Calu3 (cell line): ENCODE measurements at regions not wholly inside any gene's neighbourhood (a gene's known extent, or its start where the extent isn't known, plus 50 kb on each side); places are given as distances from the start of the nearest gene placed in this dataset.

Source experiments
- BruUV-seq: library from RNA; stranded (reverse); fragments of 400-500 nt; replicated peaks from 2 replicates; lab custom pipeline; 2021; lab: Mats Ljungman, UMichigan
- CTCF ChIA-PET: fragments of 300-600 bp; sonication (Branson Sonifier 250); formaldehyde crosslinking; loops from one replicate; lab custom pipeline; 2022; ENCODE audit warnings: antibody characterized with exemption; lab: Charles Lee
- DNase-seq: peaks from one replicate; pipeline ENCODE4 v3.0.0; 2022
- H3K27ac Mint-ChIP-seq: one replicate; pipeline ENCODE4 v1.8.0; 2022; ENCODE audit warnings: mixed read lengths; ENCODE audit not compliant: unreplicated experiment
- H3K27me3 Mint-ChIP-seq: one replicate; pipeline ENCODE4 v1.8.0; 2022; ENCODE audit warnings: mixed read lengths; ENCODE audit not compliant: unreplicated experiment
- H3K36me3 Mint-ChIP-seq: one replicate; pipeline ENCODE4 v1.8.0; 2022; ENCODE audit warnings: mild to moderate bottlenecking, moderate library complexity, mixed read lengths; ENCODE audit not compliant: insufficient read depth, unreplicated experiment
- H3K4me1 Mint-ChIP-seq: one replicate; pipeline ENCODE4 v1.8.0; 2022; ENCODE audit warnings: mild to moderate bottlenecking, low read depth, mixed read lengths; ENCODE audit not compliant: unreplicated experiment
- H3K4me3 Mint-ChIP-seq: one replicate; pipeline ENCODE4 v1.8.0; 2022; ENCODE audit warnings: mild to moderate bottlenecking, low read depth, moderate library complexity, mixed read lengths; ENCODE audit not compliant: unreplicated experiment
- H3K9me3 Mint-ChIP-seq: one replicate; pipeline ENCODE4 v1.8.0; 2022; ENCODE audit warnings: low read depth, mixed read lengths; ENCODE audit not compliant: unreplicated experiment
- CTCF ChIP-seq: fragments of 200-600 bp; IDR thresholded peaks from one replicate; pipeline ENCODE4 v1.8.0; 2022; ENCODE audit warnings: antibody characterized with exemption; ENCODE audit not compliant: unreplicated experiment
- intact Hi-C: fragments of 100-400 bp; cut with micrococcal nuclease; formaldehyde crosslinking; loops from one replicate; pipeline ENCODE4 v1.10.0; 2022; ENCODE audit not compliant: unreplicated experiment

GRCh38 chr3:159835126-159835525, 153.5 kb upstream of the IL12A start:
- Mint-ChIP-seq H3K4me1 (no peaks in the 10 kb centered on the region), H3K27ac (no peak overlapping the region), H3K4me3 (no peak overlapping the region), H3K36me3 (no peaks in the 10 kb centered on the region), H3K27me3 (no peaks in the 10 kb centered on the region), H3K9me3 (no peaks in the 10 kb centered on the region)
- DNase-seq = no peak
- intact Hi-C loops = loop anchor here (10.0 kb wide), 1 partner anchor 500 kb away; no protein-coding TSS in a partner anchor
- CTCF ChIA-PET = no interaction called here
- no peak for TF ChIP-seq CTCF
- BruUV-seq = no TSS peak

- Mint-ChIP-seq H3K4me3 (no peak overlapping the region), H3K36me3 (no peaks in the 10 kb centered on the region), H3K27ac (no peak overlapping the region), H3K9me3 (no peaks in the 10 kb centered on the region), H3K27me3 (no peaks in the 10 kb centered on the region), H3K4me1 (no peaks in the 10 kb centered on the region)
- intact Hi-C loops = loop anchor here (10.0 kb wide), 1 partner anchor 497 kb away; no protein-coding TSS in a partner anchor
- BruUV-seq = no TSS peak
- no peak for DNase-seq
- no peak for TF ChIP-seq CTCF
- CTCF ChIA-PET = no interaction called here
These were observed 150.9 kb upstream of the IL12A start for GRCh38 chr3:159837725-159838124.

GRCh38 chr3:159838938-159839337, 149.7 kb upstream of the IL12A start:
- no peak for TF ChIP-seq CTCF
- intact Hi-C loops = loop anchor here (10.0 kb wide), 1 partner anchor 496 kb away; no protein-coding TSS in a partner anchor
- no peaks in the 10 kb centered on the region for H3K4me1 Mint-ChIP-seq
- no peak overlapping the region for H3K4me3 Mint-ChIP-seq
- no TSS peak for BruUV-seq
- no peak for DNase-seq
- H3K9me3 Mint-ChIP-seq = no peaks in the 10 kb centered on the region
- H3K27ac Mint-ChIP-seq = no peak overlapping the region
- CTCF ChIA-PET = interaction anchor here (0.6 to 1.1 kb wide), 3 partner anchors 53 to 1175 kb away, joined by 3 read pairs; no protein-coding TSS in a partner anchor
- no peaks in the 10 kb centered on the region for H3K27me3 Mint-ChIP-seq
- no peaks in the 10 kb centered on the region for H3K36me3 Mint-ChIP-seq

- TF ChIP-seq CTCF = no peak
- no peaks in the 10 kb centered on the region for H3K27me3 Mint-ChIP-seq
- no peak within 1 kb of the TSS for H3K27ac Mint-ChIP-seq
- no peaks in the 10 kb centered on the region for H3K9me3 Mint-ChIP-seq
- no peak for DNase-seq
- CTCF ChIA-PET = interaction anchor here (1.1 kb wide), 1 partner anchor 219 kb away, joined by 3 read pairs; no protein-coding TSS in a partner anchor
- no peaks in the 10 kb centered on the region for H3K36me3 Mint-ChIP-seq
- no peak within 1 kb of the TSS for H3K4me3 Mint-ChIP-seq
- H3K4me1 Mint-ChIP-seq = no peaks in the 10 kb centered on the region
- no TSS peak for BruUV-seq
- intact Hi-C loops = loop anchor here (10.0 kb wide), 1 partner anchor 495 kb away; no protein-coding TSS in a partner anchor
These were observed 148.9 kb upstream of the IL12A start, which contains the start of gene SCHIP1 for GRCh38 chr3:159839561-159840379. TSS of gene SCHIP1 (plus strand) at chr3:159839861.
